HG02840 (cell line): ENCODE measurements at regions not wholly inside any gene's neighbourhood (a gene's known extent, or its start where the extent isn't known, plus 50 kb on each side); places are given as distances from the start of the nearest gene placed in this dataset.

Source experiments
- ATAC-seq: cut with Tn5 transposase; IDR thresholded peaks from one replicate; pipeline ENCODE4 v1.9.1; 2021; ENCODE audit warnings: mild to moderate bottlenecking, moderate library complexity, moderate number of reproducible peaks; ENCODE audit not compliant: unreplicated experiment, low FRiP score

DNA sequence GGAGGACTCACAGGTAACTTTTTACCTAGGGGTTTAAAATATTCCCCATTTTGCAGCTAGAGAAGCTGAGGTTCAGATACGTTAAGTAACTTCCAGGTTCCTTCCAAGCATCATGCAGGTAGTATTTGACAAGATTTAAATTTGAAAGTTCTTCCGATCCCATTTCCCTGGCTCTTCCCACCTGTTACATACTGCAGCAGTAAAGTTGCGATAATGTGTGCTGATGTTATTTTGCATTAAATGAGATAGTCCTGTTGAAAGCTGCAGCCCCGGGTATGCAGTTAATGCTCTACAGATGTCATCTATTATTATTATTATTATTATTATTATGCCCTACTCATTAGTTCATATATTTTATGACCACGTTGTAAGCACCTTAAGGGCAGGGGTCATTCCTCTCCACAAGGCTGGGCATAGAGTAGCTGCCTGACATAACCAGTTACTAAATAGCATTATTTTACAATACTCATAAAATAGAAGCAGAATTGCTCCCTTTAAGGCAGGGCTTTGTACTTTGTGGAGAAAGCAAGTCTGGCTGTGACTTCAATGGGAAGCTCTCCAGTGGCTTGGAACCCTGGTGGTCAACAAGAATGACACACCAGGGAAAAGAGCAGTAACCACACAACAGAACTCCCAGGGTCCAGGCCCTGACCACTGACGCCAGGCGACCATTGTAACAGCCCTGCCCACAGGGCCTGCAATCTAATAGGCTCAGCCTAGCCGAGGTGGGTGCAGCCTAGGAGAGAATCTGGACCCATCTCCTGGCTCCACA, 90.8 kb upstream of the CALM2 start:
- no peak for ATAC-seq

DNA sequence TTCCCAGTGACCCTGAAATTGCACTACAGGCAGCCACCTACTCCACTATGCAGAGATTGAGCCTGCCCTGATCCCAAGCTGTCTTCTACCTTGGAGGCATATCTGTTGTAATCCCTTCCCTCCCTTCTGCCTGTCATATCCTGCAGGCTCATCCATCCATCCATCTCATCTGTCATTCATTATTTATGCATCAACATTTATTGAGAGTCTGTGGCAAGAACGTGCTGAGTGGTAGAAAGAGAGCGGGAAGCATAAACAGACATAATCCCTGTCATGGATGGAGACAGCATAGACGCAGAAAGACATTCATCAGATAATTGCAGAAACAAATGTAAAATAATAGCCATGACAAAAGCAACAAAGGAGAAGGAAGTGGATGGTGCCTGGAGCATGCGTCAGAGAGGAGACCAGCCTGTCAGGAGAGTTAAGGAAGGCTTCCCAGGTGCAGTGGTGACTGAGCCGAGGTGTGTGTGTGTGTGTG, 89.5 kb upstream of the CALM2 start:
- no peak for ATAC-seq

DNA sequence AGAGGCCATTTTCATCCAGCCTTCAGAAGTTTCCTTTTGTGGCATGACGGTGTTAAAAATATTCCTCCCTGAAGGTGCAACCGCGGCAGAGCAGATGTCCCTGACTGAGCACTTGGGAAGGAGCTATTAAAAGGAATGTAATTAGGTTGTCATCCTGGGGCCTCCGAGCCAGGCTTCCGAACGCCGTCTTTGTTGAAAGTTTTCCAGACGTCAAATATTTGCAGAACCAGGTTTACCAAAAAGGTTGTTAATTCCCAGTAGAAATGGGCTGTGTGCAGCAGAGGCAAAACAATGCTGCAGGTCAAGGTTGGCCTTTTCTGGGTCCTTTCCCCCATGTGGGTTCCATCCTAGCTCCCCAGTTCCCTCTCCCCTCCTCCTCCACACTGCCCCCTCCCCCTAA, 88.8 kb upstream of the CALM2 start:
- ATAC-seq = no peak

DNA sequence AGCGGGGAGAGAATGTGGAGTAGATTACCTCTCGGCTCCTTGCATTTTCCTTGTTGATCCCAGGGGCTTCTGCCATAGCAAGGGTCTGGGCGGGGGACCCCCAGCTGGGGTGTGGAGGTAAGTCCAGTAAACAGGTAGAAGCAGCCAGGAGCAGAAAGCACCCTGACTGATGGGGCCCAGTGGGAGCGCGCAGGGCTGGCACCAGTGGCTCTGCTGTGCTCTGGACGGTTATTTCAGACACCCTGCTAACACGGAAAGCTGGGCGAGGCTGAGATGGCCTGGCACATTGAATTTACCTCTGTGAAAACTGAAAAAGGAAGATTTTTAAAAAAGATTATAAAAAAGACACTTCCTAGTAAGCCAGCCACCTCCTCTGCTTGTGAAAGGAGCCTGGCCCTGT, 88.4 kb upstream of the CALM2 start:
- no peak for ATAC-seq

DNA sequence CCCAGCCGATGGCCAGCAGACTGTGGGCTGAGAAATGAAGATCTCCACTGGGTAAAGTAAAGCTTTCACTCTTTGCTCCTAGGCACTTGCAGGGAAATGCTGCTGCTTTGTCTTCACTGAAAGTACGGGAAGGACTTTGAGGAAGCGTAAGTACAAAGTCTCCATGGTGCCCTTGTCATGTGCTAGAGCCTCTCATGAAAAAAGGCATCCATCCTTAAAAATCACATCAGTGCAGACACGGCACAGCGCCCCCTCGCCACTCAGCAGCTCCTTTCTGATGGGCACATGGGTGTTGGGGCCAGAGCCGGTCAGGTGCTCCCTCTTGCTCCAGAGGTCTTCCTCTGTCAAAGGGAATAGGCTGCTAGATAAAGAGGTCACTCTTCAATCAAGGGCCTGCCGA, 87.8 kb upstream of the CALM2 start:
- no peak for ATAC-seq

DNA sequence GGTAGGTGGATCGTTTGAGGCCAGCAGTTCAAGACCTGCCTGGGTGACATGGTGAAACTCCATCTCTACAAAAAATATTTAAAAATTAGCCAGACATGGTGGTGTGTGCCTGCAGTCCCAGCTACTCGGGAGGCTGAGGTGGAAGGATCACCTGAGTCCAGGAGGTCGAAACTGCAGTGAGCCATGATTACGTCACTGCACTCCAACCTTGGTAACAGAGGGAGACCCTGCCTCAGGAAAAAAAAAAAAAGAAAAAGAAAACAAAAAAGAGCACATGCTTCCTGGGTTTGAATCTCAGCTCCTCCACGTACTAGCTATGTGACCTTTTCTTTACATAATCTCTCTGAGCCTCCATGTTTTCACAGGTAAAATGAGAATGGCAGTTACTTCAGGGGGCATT, 86.3 kb upstream of the CALM2 start:
- ATAC-seq = no peak

DNA sequence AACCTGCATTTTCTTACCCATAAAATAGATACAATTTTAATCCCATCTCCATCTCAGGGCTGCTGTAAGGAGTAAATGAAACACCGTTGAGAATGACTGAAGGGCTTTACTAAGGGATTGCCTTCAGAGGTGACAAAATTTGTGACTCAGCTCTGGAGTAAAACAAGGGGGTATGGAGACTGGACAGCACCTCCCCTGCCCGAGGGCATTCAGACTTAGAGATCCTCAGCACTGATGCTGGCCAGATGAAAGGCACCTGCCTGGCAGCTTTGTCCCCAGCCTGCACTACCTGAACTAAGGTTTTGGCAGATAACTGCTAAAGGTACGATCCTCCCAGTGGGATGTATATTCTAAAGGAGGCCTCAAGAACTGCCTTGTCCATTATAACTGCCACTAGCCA, 84.7 kb upstream of the CALM2 start:
- ATAC-seq = no peak

DNA sequence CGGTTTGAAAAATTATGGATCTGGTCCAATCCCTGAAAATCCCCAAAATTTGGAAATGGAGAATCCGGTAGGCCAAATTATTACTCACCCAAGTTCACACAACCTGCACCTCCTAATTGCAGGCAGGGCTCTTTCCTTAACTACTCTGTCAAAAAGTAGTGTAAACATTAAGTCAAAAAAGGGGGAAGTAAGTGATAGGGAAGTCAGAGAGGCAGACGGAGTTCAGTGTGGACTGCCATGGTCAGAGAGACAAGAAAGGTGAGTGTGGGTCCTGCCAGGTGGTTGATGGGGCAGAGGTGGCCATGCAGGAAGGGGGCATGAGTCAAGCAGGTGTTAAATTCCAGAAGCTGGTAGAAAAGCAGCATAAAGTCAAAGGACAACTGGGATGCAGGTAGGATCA, 83.5 kb upstream of the CALM2 start:
- ATAC-seq = no peak

DNA sequence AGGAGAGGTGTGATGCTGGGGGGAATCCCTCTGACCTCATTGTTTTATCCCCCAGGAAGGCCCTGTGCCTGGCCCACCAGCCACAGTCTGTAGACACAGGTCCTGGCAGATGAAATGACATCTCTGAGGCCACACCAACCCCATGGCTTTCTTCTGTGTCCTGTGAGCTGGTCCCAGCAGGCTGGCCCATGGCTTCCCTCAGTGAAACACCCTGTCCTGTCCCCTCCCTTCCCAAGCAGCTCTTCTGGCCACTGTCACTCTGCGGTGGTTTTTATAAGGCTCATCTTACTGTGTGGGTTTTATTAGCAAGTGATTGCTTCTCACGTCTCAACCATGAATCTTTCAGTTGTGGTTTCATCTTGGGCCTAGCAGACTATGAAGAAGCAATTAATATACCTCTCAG, 81.6 kb upstream of the CALM2 start:
- ATAC-seq = no peak

DNA sequence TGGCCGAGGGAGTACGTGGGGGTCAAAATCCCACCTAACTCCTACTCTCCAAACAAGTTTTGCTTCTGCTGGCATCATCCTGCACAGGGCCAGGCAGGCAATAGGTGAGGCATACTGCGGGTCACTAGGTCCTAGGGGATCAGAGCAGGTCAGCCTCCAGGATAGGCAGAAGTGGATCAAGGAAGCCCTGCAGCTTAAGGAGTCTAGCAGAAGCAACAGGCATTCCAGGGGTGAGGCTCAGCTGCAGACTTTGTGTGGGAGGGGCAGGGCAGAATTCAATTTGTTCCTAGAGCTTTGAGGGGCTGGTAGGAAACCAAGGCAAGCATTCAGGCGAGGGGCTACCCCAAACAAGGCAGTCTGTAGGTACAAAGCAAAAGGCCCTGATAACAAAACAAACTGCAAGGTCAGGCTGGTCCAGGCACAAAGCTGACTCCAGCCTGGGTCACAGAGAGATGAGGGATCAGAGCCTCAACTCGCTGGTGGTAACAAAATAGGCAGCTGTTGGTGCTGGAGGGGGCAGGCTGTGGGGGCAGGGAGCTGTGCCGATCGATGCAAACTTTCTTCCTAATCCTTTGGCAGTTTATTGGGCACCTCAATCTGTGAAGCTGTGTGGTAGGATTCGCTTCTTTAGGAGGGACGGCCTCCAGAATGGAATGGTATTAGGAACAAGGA, 80.2 kb upstream of the CALM2 start:
- ATAC-seq = no peak

DNA sequence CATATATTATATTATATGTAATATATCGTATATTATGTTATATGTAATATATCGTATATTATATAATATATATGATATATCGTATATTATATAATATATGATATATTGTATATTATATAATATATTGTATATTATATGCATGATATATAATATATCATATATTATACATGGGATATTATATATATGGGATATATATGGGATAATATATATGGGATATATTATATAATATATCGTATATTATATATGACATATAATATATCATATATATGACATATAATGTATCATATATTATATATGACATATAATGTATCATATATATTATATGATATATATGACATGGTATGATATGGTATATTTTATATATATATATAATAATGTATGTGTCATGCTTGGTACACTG, 79.5 kb upstream of the CALM2 start:
- ATAC-seq = no peak

DNA sequence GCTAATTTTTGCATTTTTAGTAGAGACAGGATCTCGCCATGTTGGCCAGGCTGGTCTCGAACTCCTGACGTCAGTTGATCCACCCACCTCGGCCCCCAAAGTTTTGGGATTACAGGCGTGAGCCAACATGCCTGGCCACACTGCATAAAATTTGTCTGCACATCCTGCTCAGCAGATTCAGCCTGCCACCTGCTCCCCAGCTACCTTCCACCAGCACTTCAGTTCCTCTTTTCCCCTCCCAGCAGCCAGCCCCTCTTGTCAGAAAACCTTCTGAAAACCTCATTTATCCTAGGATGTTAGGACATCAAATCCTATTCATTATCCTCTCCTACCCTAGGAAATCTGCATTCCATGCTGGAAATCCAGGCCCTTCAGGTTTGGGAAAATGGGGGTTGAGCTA, 78.2 kb upstream of the CALM2 start:
- ATAC-seq = no peak

DNA sequence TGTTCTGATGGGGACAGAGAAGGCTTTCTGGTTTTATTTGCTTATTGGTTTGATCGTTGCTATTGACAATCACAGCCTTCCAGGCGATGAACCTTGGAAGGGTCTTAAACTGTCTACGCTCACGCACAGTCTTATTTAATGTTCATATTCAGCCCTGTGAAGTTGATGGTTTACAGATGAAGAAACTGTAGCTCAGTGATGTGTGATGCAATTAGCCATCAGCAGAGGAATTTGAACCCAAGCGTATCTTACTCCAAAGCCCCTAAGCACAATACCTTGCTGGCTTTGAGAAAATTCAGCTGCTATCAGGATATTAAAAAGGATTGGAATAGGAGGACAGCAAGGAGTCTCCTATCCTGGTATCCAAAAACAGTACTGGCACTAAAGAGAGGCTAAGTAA, 77.1 kb upstream of the CALM2 start:
- ATAC-seq = no peak

DNA sequence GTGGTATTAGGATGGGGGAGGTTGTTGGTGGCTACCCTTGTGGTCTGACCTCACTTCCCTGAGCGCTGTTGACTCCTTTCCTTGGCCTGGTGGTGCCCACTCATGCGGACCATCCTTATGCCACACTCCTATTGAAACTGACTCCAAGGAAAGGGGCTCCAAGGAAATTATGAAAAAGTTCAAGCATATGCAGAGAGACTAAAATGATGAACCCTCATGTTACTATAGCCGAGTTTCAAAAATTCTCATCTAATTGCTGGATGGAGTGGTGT, 75.0 kb upstream of the CALM2 start:
- no peak for ATAC-seq

DNA sequence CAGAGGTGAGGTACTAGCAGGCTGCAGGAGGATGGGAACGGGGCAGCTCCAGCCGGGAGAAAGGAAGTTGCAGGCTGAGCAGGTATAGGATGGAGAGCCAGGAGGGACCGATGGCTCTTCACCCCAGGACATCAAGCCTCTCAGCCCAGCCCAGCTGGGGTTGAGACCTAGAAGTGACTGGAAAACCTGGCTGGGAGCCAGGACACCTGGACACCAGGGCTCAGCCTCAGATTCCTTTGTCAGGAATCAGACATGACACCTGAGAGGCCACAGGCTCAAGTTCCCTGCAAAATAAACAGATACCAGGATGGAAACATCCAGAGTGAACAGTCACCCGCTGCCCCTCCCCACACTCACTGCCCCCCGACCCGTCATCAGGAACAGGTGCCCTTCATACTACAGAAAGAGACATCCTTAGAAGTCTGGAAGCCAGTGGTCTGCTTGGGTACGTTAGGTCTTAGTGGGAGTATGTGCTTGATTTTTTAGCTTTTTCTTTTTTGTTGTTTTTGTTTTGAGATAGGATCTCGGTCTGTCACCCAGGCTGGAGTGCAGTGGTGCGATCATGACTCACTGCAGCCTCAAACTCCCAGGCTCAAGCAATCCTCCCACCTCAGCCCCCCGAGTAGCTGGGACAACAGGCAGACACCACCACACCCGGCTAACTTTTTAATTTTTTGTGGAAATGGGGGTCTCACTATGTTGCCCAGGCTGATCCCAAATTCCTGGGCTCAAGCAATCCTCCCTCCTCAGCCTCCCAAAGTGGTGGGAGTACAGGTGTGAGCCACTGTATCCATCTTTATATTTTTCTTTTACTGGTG, 74.5 kb upstream of the CALM2 start:
- no peak for ATAC-seq

DNA sequence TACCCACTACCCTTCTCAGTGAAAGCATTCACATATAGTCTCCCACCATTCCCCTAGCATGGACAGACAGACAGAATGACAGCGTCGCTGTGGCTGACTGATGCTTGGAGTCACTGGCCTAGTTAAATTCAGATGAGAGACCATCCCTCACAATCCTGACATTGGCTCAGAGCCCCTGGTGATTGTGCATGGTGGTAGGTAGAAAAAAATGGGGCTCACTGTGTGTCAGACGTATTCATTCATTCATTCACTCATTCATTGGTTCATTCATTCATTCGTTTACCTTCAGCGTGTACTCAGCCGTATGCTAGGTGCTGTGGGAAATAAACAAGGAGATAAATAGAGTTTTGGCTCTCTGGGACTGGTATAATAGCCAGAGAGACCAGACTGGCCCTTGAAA, 73.6 kb upstream of the CALM2 start:
- no peak for ATAC-seq

DNA sequence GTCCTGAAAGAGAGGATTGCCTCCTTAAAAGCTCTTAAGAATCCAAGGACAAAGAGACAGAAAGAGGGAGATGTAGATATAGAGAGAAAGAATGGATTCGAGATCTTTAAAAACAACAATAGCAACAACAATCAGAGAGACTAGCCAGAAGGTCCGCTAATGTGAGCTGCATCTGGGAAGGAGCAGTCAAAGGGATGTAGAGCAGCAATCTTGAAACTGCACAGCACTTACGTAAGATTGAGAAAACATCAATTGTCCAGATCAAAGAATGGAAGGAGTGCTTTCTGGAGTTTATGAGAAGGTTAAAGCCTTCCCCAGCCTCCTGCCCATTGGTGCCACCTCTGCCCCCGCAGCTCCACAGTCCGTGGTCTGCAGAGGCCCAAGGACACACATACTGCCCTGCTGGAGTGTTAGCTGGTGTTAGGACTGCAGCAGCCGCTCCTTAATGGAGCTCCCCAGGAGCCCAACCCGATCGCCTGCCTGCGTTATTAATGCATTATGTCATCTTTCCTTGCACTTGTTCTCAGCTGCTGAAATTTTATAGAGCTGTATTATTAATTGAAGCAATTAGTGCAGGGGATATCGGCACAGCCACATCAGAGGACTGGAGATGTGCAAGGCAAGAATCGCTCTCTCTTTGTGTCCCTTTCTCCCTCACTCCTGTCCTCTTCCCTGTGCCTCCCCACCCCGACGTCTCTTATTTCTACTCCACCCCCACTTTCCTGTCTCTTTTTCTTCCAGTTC, 73.0 kb upstream of the CALM2 start:
- no peak for ATAC-seq

DNA sequence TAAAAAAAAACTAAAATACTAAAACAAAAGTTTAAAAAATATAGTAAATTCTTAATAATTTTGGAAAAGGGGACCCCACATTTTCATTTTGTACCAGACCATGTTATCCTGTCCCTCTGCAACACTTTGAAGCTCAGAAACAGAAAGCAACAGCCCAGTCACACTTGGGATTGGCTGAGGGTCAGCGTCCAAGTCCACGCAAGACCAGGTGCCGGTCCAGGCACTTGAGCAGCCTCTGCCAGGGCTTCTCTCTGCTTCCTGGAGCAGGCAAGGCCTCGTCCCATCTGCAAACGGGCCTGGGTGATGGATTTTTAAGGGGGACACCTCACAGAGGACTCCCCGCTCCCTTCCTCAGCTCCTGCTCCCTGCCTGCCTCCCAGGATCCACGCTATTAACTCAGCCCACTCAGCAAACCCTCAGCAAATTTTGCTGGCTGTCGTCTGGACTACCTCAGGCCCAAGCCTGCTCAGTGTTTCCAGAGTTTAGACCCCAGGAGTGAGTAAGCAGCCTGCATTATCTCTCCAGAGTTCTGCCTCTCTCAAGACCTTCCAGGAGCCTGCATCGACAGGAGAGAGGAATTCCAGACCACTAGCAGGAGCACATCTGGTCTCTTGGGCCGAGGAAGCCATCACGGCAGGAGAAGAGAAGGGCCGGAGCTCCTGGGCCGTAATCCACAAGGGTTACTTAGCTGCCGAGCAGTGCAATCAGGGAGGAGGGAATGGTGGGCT, 67.4 kb upstream of the CALM2 start:
- no peak for ATAC-seq

DNA sequence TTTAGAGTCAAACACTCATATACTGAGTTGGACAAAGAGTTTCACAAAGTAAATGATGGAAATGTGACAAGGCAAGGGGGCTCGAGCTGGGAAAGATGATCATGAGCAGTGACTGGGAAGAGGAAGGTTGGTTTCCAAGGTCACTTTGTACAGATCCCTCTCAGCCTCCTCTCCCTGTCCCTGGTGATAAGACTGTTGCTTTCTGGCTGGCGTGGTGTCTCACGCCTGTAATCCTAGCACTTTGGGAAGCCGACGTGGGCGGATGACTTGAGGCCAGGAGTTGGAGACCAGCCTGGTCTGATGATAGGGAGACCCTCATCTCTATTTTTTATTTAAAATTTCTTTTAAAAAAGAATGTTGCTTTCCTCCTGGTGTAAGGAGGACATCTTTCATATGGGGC, 65.4 kb upstream of the CALM2 start:
- no peak for ATAC-seq
